Lung (tissue), 11 donors: ENCODE measurements at regions not wholly inside any gene's neighbourhood (a gene's known extent, or its start where the extent isn't known, plus 50 kb on each side); places are given as distances from the start of the nearest gene placed in this dataset.

Experiments used
- ATAC-seq: fragments of 200-7000 bp; cut with Tn5 transposase; one replicate; pipeline ENCODE4 v1.9.1; 2020; ENCODE audit warnings: moderate number of reproducible peaks; ENCODE audit not compliant: insufficient read depth, low FRiP score
- DNase-seq, 3 donors: peaks; one replicate each; pipeline ENCODE4 v3.0.0-alpha.2; 2013 to 2017
- H3K27ac ChIP-seq, 2 donors: one replicate each; pipeline ENCODE4 v1.5.1; 2013; ENCODE audit warnings: mild to moderate bottlenecking in 2 of 2, moderate library complexity in 2 of 2, control low read depth in 1 of 2, inconsistent platforms in 1 of 2, low read depth in 1 of 2, low read length in 1 of 2
- H3K27me3 ChIP-seq, 3 donors: one replicate each; pipeline ENCODE4 v1.5.1; 2013; ENCODE audit warnings: low read length in 2 of 3; ENCODE audit not compliant: control insufficient read depth in 3 of 3, insufficient read depth in 3 of 3
- H3K36me3 ChIP-seq, 4 donors: one replicate each; pipeline ENCODE4 v1.5.1; 2013; ENCODE audit warnings: low read length in 4 of 4, mild to moderate bottlenecking in 1 of 4, moderate library complexity in 1 of 4; ENCODE audit not compliant: control insufficient read depth in 4 of 4, insufficient read depth in 4 of 4
- H3K4me1 ChIP-seq, 5 donors: one replicate each; pipeline ENCODE4 v1.5.1; 2013; ENCODE audit warnings: low read length in 5 of 5, mild to moderate bottlenecking in 2 of 5, moderate library complexity in 1 of 5; ENCODE audit not compliant: control insufficient read depth in 5 of 5, insufficient read depth in 5 of 5
- H3K4me3 ChIP-seq: one replicate; pipeline ENCODE4 v1.5.1; 2013; ENCODE audit warnings: mild to moderate bottlenecking, control low read depth, moderate library complexity
- H3K9ac ChIP-seq, 2 donors: one replicate each; pipeline ENCODE4 v1.5.1; 2013; ENCODE audit warnings: low read length in 2 of 2, control low read depth in 1 of 2; ENCODE audit not compliant: insufficient read depth in 1 of 2
- H3K9me3 ChIP-seq, 4 donors: one replicate each; pipeline ENCODE4 v1.5.1; 2013; ENCODE audit warnings: low read length in 3 of 4, mild to moderate bottlenecking in 1 of 4, moderate library complexity in 1 of 4; ENCODE audit not compliant: control insufficient read depth in 4 of 4, insufficient read depth in 3 of 4
- WGBS, 2 donors: extraction: QIAGEN DNeasy Blood & Tissue Kit; methylation state at CpG; one replicate each; pipeline ENCODE4 v1.1.7; 2013; 5-methylcytosine and 5-hydroxymethylcytosine counted together
- TF ChIP-seq, protein P1 (sequence below): IDR thresholded peaks from 2 replicates; pipeline ENCODE4 v1.5.1; 2012; ENCODE audit warnings: mild to moderate bottlenecking; ENCODE audit errors: control extremely low read depth, extremely low read depth
- donor health status: control.
- donor health status: control.
- donor health status: Bipolar disorder and iron deficiency.
- donor health status: healthy.
- donor health status: DM: yes; HTN: yes; CAD: no.

DNA sequence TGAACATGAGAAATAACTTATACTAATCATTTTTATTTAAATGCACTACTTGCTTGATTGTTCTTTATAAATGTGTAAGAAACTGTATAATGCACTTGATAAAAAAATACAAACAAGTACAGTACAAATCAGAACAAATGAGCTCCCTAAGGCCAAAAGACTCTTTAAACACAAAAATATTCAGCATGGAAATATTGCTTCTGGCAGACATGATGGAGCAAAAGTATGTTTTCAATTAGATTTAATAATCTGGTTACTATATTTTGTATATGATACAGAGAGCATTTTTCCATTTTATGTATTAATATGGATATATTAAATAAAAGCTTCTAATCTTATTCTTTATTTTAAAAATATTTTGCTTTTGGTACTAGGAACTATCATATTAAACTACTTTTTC lies 800.2 kb upstream of the LRFN5 start:
- TF ChIP-seq, protein P1, sequence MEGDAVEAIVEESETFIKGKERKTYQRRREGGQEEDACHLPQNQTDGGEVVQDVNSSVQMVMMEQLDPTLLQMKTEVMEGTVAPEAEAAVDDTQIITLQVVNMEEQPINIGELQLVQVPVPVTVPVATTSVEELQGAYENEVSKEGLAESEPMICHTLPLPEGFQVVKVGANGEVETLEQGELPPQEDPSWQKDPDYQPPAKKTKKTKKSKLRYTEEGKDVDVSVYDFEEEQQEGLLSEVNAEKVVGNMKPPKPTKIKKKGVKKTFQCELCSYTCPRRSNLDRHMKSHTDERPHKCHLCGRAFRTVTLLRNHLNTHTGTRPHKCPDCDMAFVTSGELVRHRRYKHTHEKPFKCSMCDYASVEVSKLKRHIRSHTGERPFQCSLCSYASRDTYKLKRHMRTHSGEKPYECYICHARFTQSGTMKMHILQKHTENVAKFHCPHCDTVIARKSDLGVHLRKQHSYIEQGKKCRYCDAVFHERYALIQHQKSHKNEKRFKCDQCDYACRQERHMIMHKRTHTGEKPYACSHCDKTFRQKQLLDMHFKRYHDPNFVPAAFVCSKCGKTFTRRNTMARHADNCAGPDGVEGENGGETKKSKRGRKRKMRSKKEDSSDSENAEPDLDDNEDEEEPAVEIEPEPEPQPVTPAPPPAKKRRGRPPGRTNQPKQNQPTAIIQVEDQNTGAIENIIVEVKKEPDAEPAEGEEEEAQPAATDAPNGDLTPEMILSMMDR = no peak
- no peak overlapping the region for H3K27ac ChIP-seq
- no peaks in the 10 kb centered on the region for H3K9me3 ChIP-seq
- no peak for DNase-seq
- no peaks in the 10 kb centered on the region for H3K36me3 ChIP-seq
- no peak for ATAC-seq
- no peaks in the 10 kb centered on the region for H3K27me3 ChIP-seq
- H3K9ac ChIP-seq = no peak overlapping the region
- no peaks in the 10 kb centered on the region for H3K4me1 ChIP-seq
- no peak overlapping the region for H3K4me3 ChIP-seq

DNA sequence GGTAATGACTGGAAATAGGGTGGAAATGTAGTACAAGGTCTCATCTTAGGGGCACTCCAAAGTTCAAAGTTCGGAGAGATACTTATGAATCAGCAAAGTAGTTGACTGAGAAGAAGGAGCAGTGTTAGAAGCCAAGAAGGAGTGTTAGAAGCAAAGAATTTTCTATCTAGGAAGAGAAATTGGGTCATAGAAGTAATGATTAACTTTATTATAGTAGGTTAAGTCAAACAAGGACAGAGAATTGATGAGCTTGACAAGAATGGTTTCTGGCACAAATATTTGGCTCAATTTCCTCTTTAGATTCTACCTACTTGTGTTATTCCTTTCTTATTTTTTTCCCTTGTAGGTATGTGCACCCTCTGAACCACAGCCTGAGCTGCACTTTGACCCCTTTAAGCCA lies 810.5 kb upstream of the LRFN5 start:
- TF ChIP-seq, protein P1 = no peak
- H3K4me3 ChIP-seq = no peak overlapping the region
- peaks cover 0 to 2% (median 0%) of the 10 kb centered on the region in 4 donors for H3K9me3 ChIP-seq
- no peaks in the 10 kb centered on the region for H3K36me3 ChIP-seq
- H3K4me1 ChIP-seq = no peaks in the 10 kb centered on the region
- no peak overlapping the region for H3K9ac ChIP-seq
- no peaks in the 10 kb centered on the region for H3K27me3 ChIP-seq
- ATAC-seq (no peak), DNase-seq (no peak)
- 66 to 70% methylated on average over 1 of the region's 1 CpG for WGBS, 2 donors
- no peak overlapping the region for H3K27ac ChIP-seq

GRCh38 chr14:40784860-40785259 lies 821.8 kb upstream of the LRFN5 start:
- TF ChIP-seq, protein P1 = no peak
- Histone ChIP-seq H3K9me3 (no peaks in the 10 kb centered on the region), H3K36me3 (no peaks in the 10 kb centered on the region), H3K27me3 (no peaks in the 10 kb centered on the region), H3K4me1 (no peaks in the 10 kb centered on the region), H3K4me3 (no peak overlapping the region), H3K9ac (no peak overlapping the region), H3K27ac (no peak overlapping the region)
- WGBS, 2 donors = 91 to 93% methylated on average over 9 of the region's 9 CpGs
- no peak for ATAC-seq
- DNase-seq = no peak

DNA sequence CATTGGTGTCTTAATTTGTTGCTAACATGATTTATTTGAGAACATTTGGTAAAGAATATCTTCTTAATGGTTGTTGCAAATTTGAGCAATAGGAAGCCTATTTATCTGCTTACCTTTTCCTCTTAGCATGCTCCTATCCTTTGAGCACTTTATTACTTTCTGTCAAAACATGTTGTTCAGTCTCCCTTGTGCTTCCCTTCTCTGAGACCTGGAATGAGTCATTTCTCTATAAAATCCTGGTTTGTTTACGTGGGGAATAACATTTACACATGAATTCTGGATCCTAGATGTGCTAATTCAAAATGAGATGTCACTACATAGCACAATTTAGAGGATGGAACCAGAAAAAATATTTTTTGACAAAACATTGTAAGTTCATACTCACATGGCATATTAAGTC lies 844.0 kb upstream of the LRFN5 start:
- Histone ChIP-seq H3K36me3 (no peaks in the 10 kb centered on the region), H3K9ac (no peak overlapping the region), H3K4me1 (no peaks in the 10 kb centered on the region), H3K27ac (no peak overlapping the region), H3K27me3 (no peaks in the 10 kb centered on the region), H3K4me3 (no peak overlapping the region), H3K9me3 (peaks cover 0 to 3% (median 0%) of the 10 kb centered on the region in 4 donors)
- DNase-seq = no peak
- TF ChIP-seq, protein P1 = no peak
- ATAC-seq = no peak
- WGBS, 2 donors = 66 to 72% methylated on average over 1 of the region's 1 CpG
